ENCODE measurements at regions not wholly inside any gene's neighbourhood (a gene's known extent, or its start where the extent isn't known, plus 50 kb on each side); places are given as distances from the start of the nearest gene placed in this dataset.

GRCh38 chr3:187871204-187871591, 125.9 kb upstream of the BCL6 start:
- no peak for TF ChIP-seq POLR2A (IDR thresholded peaks at IDR 0.05; ENCODE audit: borderline replicate concordance, extremely low read depth, insufficient read depth, insufficient read length)
- TF ChIP-seq CTCF (IDR thresholded peaks at IDR 0.05 in 2 of 3, conservative IDR thresholded peaks at IDR 0.05 in 1 of 3; ENCODE audit: borderline replicate concordance in 1 of 3, insufficient read depth in 1 of 3, low read depth in 2 of 3, low read length in 2 of 3), result no peak
- no peak for TF ChIP-seq YY1 (IDR thresholded peaks at IDR 0.05; ENCODE audit: extremely low read depth, insufficient replicate concordance, low read depth, low read length)
- TF ChIP-seq ZNF274 (IDR thresholded peaks at IDR 0.05; ENCODE audit: low read depth, low read length), result no peak

Data from HCT116 (cell line).